SU-DHL-6 (cell line): ENCODE measurements at regions not wholly inside any gene's neighbourhood (a gene's known extent, or its start where the extent isn't known, plus 50 kb on each side); places are given as distances from the start of the nearest gene placed in this dataset.

ENCODE experiments used
- H2AFZ ChIP-seq: fragments of 200-600 bp; sonication (generic); 2 replicates; pipeline ENCODE4 v1.6.1; 2014; ENCODE audit warnings: low read depth, mild to moderate bottlenecking, moderate library complexity, mixed read lengths, antibody characterized with exemption, low read length; ENCODE audit not compliant: severe bottlenecking
- H3F3A ChIP-seq: fragments of 200-600 bp; shearing (Covaris generic); 2 replicates; pipeline ENCODE4 v1.6.0; 2016; ENCODE audit warnings: antibody characterized with exemption, mild to moderate bottlenecking; ENCODE audit not compliant: insufficient read depth
- H3K27ac ChIP-seq: fragments of 200-600 bp; sonication (generic); 2 replicates; pipeline ENCODE4 v1.5.1; 2016; ENCODE audit warnings: low read depth, mild to moderate bottlenecking, low read length, moderate library complexity, mixed read lengths
- H3K27me3 ChIP-seq: fragments of 200-600 bp; sonication (generic), shearing (Covaris generic); 2 replicates; pipeline ENCODE4 v1.6.0; 2014; ENCODE audit warnings: mild to moderate bottlenecking, low read length
- H3K36me3 ChIP-seq: fragments of 200-600 bp; sonication (generic); 2 replicates; pipeline ENCODE4 v1.6.1; 2014; ENCODE audit warnings: mild to moderate bottlenecking, low read length, mixed read lengths
- H3K4me2 ChIP-seq: fragments of 300-600, 200-600 bp; shearing (Covaris generic), sonication (generic); 2 replicates; pipeline ENCODE4 v1.6.0; 2014; ENCODE audit warnings: low read length, low read depth, mild to moderate bottlenecking; ENCODE audit not compliant: poor library complexity, severe bottlenecking
- H3K4me3 ChIP-seq: fragments of 200-600 bp; sonication (generic); 2 replicates; pipeline ENCODE4 v1.5.1; 2014; ENCODE audit warnings: antibody characterized with exemption, low read length, mild to moderate bottlenecking, mixed read lengths; ENCODE audit not compliant: insufficient read depth, poor library complexity, severe bottlenecking
- H3K79me2 ChIP-seq: fragments of 200-600 bp; sonication (generic); 2 replicates; pipeline ENCODE4 v1.6.1; 2014; ENCODE audit warnings: mild to moderate bottlenecking, low read length, moderate library complexity; ENCODE audit not compliant: insufficient read depth
- H3K9ac ChIP-seq: fragments of 200-600 bp; sonication (generic); 2 replicates; pipeline ENCODE4 v1.7.0; 2014; ENCODE audit warnings: mild to moderate bottlenecking, low read length
- H3K9me2 ChIP-seq: fragments of 200-600 bp; sonication (generic); replicated peaks from 2 replicates; pipeline ENCODE4 v1.6.1; 2014; ENCODE audit warnings: low read length; ENCODE audit not compliant: insufficient read depth
- H3K9me3 ChIP-seq: fragments of 200-600 bp; sonication (generic); 2 replicates; pipeline ENCODE4 v1.6.1; 2014; ENCODE audit warnings: low read length, mixed read lengths; ENCODE audit not compliant: insufficient read depth
- H4K20me1 ChIP-seq: fragments of 200-600 bp; sonication (generic); 2 replicates; pipeline ENCODE4 v1.6.1; 2014; ENCODE audit warnings: low read depth, mild to moderate bottlenecking, antibody characterized with exemption, low read length, moderate library complexity, mixed read lengths
- CTCF ChIP-seq: fragments of 200-600 bp; sonication (generic); IDR thresholded peaks from one replicate; pipeline ENCODE4 v1.5.1; 2017; ENCODE audit warnings: antibody characterized with exemption, mild to moderate bottlenecking, low read length, moderate library complexity; ENCODE audit not compliant: insufficient read depth, poor library complexity, severe bottlenecking
- EZH2phosphoT487 ChIP-seq: fragments of 200-600 bp; sonication (generic), shearing (Covaris generic); conservative IDR thresholded peaks from 2 replicates; pipeline ENCODE4 v1.6.1; 2018; ENCODE audit warnings: mild to moderate bottlenecking, antibody characterized with exemption, low read length, moderate library complexity, mixed read lengths

- no peak for TF ChIP-seq EZH2phosphoT487
- no peak for TF ChIP-seq CTCF
- Histone ChIP-seq H3K9me2 (no peaks in the 10 kb centered on the region), H3K36me3 (no peaks in the 10 kb centered on the region), H3K9me3 (no peaks in the 10 kb centered on the region), H4K20me1 (no peaks in the 10 kb centered on the region), H3K4me2 (no peak overlapping the region), H2AFZ (no peak overlapping the region), H3K9ac (no peak overlapping the region), H3K27ac (no peak overlapping the region), H3K27me3 (no peaks in the 10 kb centered on the region), H3K4me3 (no peak overlapping the region), H3F3A (no peaks in the 10 kb centered on the region), H3K79me2 (no peaks in the 10 kb centered on the region)
Measured at GRCh38 chr6:23523771-23524170, 602.2 kb upstream of the NRSN1 start.

- Histone ChIP-seq H2AFZ (no peak overlapping the region), H3F3A (no peaks in the 10 kb centered on the region), H3K9me2 (no peaks in the 10 kb centered on the region), H3K36me3 (no peaks in the 10 kb centered on the region), H3K4me2 (no peak overlapping the region), H3K9ac (no peak overlapping the region), H3K79me2 (no peaks in the 10 kb centered on the region), H3K9me3 (no peaks in the 10 kb centered on the region), H3K27me3 (no peaks in the 10 kb centered on the region), H4K20me1 (no peaks in the 10 kb centered on the region), H3K27ac (no peak overlapping the region), H3K4me3 (no peak overlapping the region)
- no peak for TF ChIP-seq EZH2phosphoT487
- TF ChIP-seq CTCF, result no peak
Measured at GRCh38 chr6:23524548-23524947, 601.5 kb upstream of the NRSN1 start.

- no peak overlapping the region for H3K9ac ChIP-seq
Measured at GRCh38 chr6:23526526-23526925, 599.5 kb upstream of the NRSN1 start.

More at GRCh38 chr6:23526526-23526925, 599.5 kb upstream of the NRSN1 start:
- Histone ChIP-seq H3K36me3 (no peaks in the 10 kb centered on the region), H3K4me2 (no peak overlapping the region), H2AFZ (no peak overlapping the region), H3K4me3 (no peak overlapping the region), H3K79me2 (no peaks in the 10 kb centered on the region), H4K20me1 (no peaks in the 10 kb centered on the region), H3K9me3 (no peaks in the 10 kb centered on the region), H3F3A (no peaks in the 10 kb centered on the region), H3K27me3 (no peaks in the 10 kb centered on the region), H3K9me2 (no peaks in the 10 kb centered on the region), H3K27ac (no peak overlapping the region)
- TF ChIP-seq CTCF, result no peak
